ENCODE measurements at regions not wholly inside any gene's neighbourhood (a gene's known extent, or its start where the extent isn't known, plus 50 kb on each side); places are given as distances from the start of the nearest gene placed in this dataset.
"Not testable (repeated sequence)": the region's sequence is repeated elsewhere in the genome, so short reads cannot be mapped to it uniquely, and the experiment has no call there.

GRCh38 chr20:57779401-57780003 is 69.7 kb upstream of the PMEPA1 start:
- no peak for DNase-seq

DNA sequence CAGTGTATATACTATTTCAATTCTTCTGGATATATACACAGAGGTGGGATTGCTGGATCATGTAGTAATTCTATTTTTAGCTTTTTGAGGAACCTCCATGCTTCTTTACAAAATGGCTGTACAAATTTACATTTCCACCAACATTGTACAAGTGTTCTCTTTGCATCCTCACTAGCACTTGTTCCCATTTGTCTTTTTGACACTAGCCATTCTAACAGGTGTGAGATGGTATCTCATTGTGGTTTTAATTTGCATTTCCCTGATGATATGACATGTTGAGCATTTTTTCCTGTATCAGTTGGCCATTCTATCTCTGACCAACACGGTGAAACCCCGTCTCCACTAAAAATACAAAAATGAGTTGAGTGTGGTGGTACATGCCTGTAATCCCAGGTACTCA is 68.1 kb upstream of the PMEPA1 start:
- DNase-seq: no peak

- DNase-seq: no peak
Observed at GRCh38 chr20:57774951-57775350, 65.1 kb upstream of the PMEPA1 start.

DNA sequence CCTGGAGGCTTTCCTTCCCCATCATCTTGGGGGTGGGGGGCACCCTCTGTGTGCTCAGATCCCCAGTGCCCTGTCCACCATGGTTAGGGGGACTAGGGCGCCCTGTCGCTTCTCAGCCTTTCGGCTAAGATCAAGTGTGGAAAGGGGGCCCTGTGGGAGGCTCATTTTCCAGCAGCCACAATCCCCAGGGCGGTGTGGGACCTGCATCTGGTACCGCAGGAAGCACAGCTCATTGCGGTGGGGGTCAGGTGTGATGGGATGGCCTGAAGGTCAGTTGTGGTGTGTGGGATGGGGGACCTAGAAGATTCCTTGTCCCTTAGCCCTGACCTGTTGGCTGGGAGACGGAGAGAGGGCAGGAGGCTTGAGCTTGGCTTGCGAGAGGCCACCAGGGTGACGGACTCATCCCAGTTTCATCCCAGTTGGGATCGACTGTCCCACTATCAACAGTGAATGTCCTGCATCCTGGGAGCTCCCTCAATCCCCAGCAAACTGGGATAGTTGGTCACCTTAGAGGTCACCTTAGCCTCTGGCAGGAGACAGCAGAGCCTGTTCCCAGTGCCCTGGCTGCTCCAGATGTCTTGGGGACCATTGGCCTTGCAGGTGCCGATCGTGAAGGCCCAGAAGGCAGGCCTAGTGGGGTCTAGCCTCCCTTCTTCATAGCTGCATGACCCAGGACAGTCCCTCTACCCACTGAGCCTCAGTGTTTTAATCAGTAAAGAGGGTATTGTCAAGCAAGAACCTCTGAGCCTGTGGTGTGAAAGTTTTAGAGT is 64.5 kb upstream of the PMEPA1 start:
- no peak for DNase-seq

- DNase-seq: no peak
Observed at GRCh38 chr20:57773059-57773815, 63.4 kb upstream of the PMEPA1 start.

GRCh38 chr20:57772349-57772964 is 62.6 kb upstream of the PMEPA1 start:
- DNase-seq: peak; percentile 92

GRCh38 chr20:57770852-57771720 is 61.3 kb upstream of the PMEPA1 start:
- no peak for DNase-seq

GRCh38 chr20:57770401-57770800 is 60.6 kb upstream of the PMEPA1 start:
- not testable (repeated sequence) for DNase-seq

- no peak for DNase-seq
Observed at GRCh38 chr20:57769756-57770155, 59.9 kb upstream of the PMEPA1 start.

DNA sequence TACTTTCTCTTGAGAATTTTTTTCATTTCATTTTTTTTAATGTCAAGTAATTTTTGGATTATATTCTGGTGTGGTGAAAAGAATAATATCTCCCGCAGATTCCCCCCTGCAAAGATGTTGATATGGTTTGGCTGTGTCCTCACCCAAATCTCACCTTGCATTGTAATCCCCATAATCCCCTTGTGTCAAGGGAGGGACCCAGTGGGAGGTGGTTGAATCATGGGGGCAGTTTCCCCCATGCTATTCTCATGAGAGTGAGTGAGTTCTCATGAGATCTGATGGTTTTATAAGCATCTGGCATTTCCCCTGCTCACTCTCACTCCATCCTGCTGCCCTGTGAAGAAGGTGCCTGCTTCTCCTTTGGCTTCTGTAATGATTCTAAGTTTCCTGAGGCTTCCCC is 58.7 kb upstream of the PMEPA1 start:
- DNase-seq: no peak

DNA sequence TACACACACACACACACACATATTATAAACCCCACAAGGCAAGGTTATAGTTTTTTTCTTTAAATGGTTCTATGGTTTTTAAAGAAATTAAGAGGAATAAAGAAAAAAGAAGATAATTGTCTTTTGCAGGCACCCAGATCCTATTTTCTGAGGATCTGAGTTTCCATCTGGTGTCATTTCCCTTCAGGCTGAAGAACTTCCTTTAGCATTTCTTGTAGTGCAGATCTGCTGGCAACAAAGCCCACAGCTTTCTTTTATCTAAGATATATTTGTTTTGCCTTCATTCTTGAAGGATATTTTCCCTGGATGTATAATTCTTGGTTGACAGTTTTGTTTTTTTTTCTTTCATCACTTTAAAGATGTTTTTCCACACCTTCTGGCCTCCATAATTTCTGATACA is 57.6 kb upstream of the PMEPA1 start:
- DNase-seq: no peak

GRCh38 chr20:57763235-57763595 is 53.4 kb upstream of the PMEPA1 start:
- DNase-seq: no peak

DNA sequence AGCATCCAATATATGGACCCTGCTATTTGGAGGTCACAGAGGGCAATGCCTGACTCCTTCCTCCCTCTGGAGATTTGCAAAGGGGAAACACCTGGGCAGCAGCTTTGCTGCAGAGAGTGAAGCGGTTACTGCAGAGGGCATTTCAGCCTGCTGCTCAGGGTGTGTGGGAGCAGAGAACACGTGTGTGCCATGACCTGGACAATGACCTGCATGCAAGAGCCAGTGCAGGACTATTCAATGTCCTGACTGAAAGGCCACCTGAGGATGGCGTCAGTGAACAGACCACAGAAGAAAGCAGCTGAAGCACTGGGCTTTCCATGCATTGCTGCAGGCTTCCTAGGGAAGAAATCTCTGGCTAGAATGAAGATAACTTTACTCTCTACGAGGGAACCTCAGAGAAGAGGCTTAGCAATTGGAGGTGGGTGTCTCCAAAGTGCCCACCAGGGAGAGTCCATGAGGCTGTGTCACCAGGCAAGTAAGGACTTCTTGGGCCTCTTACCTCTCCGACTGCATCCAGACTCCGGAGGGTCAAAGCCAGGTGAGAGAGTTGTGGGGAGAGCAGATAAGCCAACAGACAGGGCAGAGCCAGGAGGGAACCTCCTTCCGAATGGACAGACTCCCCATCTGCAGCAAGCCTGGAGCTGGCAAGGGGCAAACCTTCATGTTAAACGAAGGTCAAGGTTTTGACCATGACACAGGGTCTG is 52.9 kb upstream of the PMEPA1 start:
- no peak for DNase-seq

DNA sequence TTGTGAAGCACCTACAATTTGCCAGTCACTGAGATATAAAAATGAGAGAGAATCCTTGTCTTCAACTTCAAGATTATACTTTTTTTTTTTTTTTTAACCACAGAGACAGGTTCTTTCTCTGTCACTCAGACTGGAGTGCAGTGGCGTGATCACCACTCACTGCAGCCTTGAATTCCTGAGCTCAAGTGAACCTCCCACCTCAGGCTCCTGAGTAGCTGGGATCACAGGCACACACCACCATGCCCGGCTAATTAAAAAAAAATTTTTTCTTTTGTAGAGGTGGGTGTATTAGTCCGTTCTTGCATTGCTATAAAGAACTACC is 51.6 kb upstream of the PMEPA1 start:
- DNase-seq: no peak

- no peak for DNase-seq
Observed at GRCh38 chr20:57760698-57761412, 51.0 kb upstream of the PMEPA1 start.

DNA sequence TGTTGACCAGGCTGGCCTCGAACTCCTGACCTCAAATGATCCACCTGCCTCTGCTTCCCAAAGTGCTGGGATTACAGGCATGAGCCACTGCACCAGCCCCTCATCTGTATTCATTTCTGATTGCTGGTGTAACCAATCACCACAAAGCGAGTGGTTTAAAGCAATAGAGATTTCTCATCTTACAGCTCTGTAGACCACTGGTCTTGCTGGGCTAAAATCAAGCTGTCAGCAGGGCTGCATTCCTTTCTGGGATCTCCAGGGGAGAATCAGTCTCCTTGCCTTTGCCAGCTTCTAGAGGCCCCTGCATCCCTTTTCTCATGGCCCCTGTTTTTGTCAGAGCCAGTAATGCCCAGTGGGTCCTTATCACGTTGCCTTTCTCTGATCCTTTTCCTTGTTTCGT is 49.9 kb upstream of the PMEPA1 start:
- no peak for DNase-seq
